OCI-LY7 (cell line): ENCODE measurements at regions not wholly inside any gene's neighbourhood (a gene's known extent, or its start where the extent isn't known, plus 50 kb on each side); places are given as distances from the start of the nearest gene placed in this dataset.

Source experiments
- BruUV-seq: library from RNA; stranded (reverse); fragments of 400-500 nt; replicated peaks from 2 replicates; lab custom pipeline; 2021; lab: Mats Ljungman, UMichigan
- CTCF ChIA-PET: fragments of 300-600 bp; sonication (Branson Sonifier 250); formaldehyde crosslinking; loops from one replicate; lab custom pipeline; 2022; ENCODE audit warnings: antibody characterized with exemption; ENCODE audit not compliant: unreplicated experiment; lab: Charles Lee
- POLR2A ChIA-PET: fragments of 300-600 bp; sonication (Branson Sonifier 250); formaldehyde crosslinking; loops from one replicate; lab custom pipeline; 2022; ENCODE audit warnings: antibody characterized with exemption; lab: Charles Lee
- DNase-seq: peaks from one replicate; pipeline ENCODE4 v3.0.0-alpha.2; 2015; ENCODE audit warnings: low spot score
- H2AFZ ChIP-seq: fragments of 200-600 bp; sonication (generic), shearing (Covaris generic); 2 replicates; pipeline ENCODE4 v1.6.1; 2014; ENCODE audit warnings: mild to moderate bottlenecking, antibody characterized with exemption, low read length, moderate library complexity
- H3K27ac ChIP-seq: fragments of 200-600 bp; sonication (generic); 2 replicates; pipeline ENCODE4 v1.5.1; 2014; ENCODE audit warnings: mixed run types, low read depth, mild to moderate bottlenecking, moderate library complexity, low read length, inconsistent platforms; ENCODE audit not compliant: poor library complexity, severe bottlenecking
- H3K36me3 ChIP-seq: fragments of 200-600 bp; sonication (generic); 2 replicates; pipeline ENCODE4 v1.6.1; 2014; ENCODE audit warnings: mild to moderate bottlenecking, antibody characterized with exemption, low read length, moderate library complexity, mixed read lengths; ENCODE audit not compliant: insufficient read depth
- H3K4me1 ChIP-seq: fragments of 200-600 bp; sonication (generic); 2 replicates; pipeline ENCODE4 v1.5.1; 2014; ENCODE audit warnings: mild to moderate bottlenecking, low read length; ENCODE audit not compliant: insufficient read depth, poor library complexity, severe bottlenecking
- H3K4me2 ChIP-seq: fragments of 200-600 bp; sonication (generic); 2 replicates; pipeline ENCODE4 v1.6.1; 2014; ENCODE audit warnings: mild to moderate bottlenecking, low read length
- H3K4me3 ChIP-seq: fragments of 200-600 bp; sonication (generic); 2 replicates; pipeline ENCODE4 v1.5.1; 2014; ENCODE audit warnings: mild to moderate bottlenecking, low read depth, low read length; ENCODE audit not compliant: poor library complexity, severe bottlenecking
- H3K79me2 ChIP-seq: fragments of 200-600 bp; sonication (generic); 2 replicates; pipeline ENCODE4 v1.6.1; 2016; ENCODE audit warnings: low read depth, mild to moderate bottlenecking, low read length, moderate library complexity, mixed read lengths; ENCODE audit not compliant: insufficient read depth
- H3K9me2 ChIP-seq: fragments of 200-600 bp; sonication (generic); 2 replicates; pipeline ENCODE4 v1.6.1; 2016; ENCODE audit warnings: mild to moderate bottlenecking, low read length, mixed read lengths; ENCODE audit not compliant: insufficient read depth
- H3K9me3 ChIP-seq: fragments of 200-600 bp; sonication (generic); 2 replicates; pipeline ENCODE4 v1.6.1; 2014; ENCODE audit warnings: mild to moderate bottlenecking, mixed run types, low read length, mixed read lengths
- H4K20me1 ChIP-seq: fragments of 200-600 bp; sonication (generic); 2 replicates; pipeline ENCODE4 v1.6.1; 2014; ENCODE audit warnings: mild to moderate bottlenecking, antibody characterized with exemption, low read length, moderate library complexity, mixed read lengths; ENCODE audit not compliant: insufficient read depth
- EZH2phosphoT487 ChIP-seq: fragments of 200-600 bp; sonication (generic); IDR thresholded peaks from 2 replicates; pipeline ENCODE4 v1.6.1; 2018; ENCODE audit warnings: low read depth, borderline replicate concordance, mild to moderate bottlenecking, mixed run types, antibody characterized with exemption, low read length, moderate library complexity, mixed read lengths
- intact Hi-C: fragments of 100-400 bp; cut with micrococcal nuclease; formaldehyde crosslinking; loops from one replicate; pipeline ENCODE4 v1.10.0; 2022; ENCODE audit not compliant: unreplicated experiment
- TF ChIP-seq, protein P1 (sequence below): fragments of 200-600 bp; sonication (generic); conservative IDR thresholded peaks from 2 replicates; pipeline ENCODE4 v1.5.1; 2014; ENCODE audit warnings: mild to moderate bottlenecking, antibody characterized with exemption, low read length, moderate library complexity, mixed read lengths

DNA sequence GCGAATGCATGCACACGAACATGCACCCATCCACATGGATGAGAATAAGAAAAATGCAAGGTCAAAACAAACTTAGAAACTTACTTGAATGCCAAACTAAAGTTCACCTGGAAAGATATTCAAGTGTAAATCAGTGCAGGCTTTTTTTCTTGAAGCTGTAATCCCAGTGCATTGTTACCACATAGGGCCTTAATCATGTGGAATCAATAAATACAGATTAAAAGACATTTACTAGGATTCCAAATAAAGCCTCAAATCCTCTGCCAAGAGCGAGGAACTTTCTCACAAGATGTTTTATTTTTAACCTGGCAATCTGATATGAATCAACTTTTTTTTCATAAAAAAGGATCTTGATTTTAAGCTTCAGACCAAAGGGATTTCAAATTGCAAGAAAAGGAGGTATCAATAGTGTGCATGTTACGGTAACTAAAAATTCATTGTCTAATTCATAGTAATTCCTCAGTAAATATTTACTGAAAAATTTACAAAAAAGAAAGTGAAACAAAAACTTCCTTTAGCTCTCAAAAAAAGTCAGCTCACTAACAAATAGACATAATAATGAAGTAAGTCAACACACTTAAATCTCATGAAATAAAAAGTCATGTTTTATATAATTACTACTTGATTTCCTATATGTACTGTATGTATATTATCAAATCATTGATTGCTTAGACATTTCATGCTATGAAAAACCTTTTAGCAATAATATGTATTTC is 978.6 kb downstream of the PLOD2 start:
- DNase-seq: no peak
- ChIA-PET CTCF (no interaction called here), POLR2A (no interaction called here)
- no peaks in the 10 kb centered on the region for H3K36me3 ChIP-seq
- intact Hi-C loops: no loop called here
- no peaks in the 10 kb centered on the region for H4K20me1 ChIP-seq
- H3K27ac ChIP-seq: no peak overlapping the region
- no peaks in the 10 kb centered on the region for H3K9me3 ChIP-seq
- no peak overlapping the region for H3K4me3 ChIP-seq
- no peak for TF ChIP-seq EZH2phosphoT487
- TF ChIP-seq, protein P1, sequence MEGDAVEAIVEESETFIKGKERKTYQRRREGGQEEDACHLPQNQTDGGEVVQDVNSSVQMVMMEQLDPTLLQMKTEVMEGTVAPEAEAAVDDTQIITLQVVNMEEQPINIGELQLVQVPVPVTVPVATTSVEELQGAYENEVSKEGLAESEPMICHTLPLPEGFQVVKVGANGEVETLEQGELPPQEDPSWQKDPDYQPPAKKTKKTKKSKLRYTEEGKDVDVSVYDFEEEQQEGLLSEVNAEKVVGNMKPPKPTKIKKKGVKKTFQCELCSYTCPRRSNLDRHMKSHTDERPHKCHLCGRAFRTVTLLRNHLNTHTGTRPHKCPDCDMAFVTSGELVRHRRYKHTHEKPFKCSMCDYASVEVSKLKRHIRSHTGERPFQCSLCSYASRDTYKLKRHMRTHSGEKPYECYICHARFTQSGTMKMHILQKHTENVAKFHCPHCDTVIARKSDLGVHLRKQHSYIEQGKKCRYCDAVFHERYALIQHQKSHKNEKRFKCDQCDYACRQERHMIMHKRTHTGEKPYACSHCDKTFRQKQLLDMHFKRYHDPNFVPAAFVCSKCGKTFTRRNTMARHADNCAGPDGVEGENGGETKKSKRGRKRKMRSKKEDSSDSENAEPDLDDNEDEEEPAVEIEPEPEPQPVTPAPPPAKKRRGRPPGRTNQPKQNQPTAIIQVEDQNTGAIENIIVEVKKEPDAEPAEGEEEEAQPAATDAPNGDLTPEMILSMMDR: no peak
- no peaks in the 10 kb centered on the region for H3K79me2 ChIP-seq
- no TSS peak for BruUV-seq
- H3K4me2 ChIP-seq: no peak overlapping the region
- no peak overlapping the region for H2AFZ ChIP-seq
- no peaks in the 10 kb centered on the region for H3K4me1 ChIP-seq
- no peaks in the 10 kb centered on the region for H3K9me2 ChIP-seq

DNA sequence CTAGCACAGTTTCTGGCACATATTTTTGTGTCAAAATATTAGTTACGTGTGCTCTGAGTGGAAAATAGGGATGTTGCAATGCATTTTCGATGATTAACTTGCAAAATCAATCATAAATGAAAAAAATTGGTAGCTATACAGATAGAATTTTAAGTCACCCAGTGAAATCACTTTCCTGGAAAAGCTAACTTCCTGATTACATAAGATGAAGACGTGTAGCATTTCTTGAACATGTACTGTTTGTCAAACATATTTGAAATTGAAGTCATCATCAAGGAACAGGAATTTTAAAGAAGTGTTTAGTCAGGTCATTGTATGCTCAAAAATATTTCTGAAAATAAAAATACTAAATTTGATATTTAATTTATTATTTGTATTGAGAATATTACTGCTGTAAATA is 977.7 kb downstream of the PLOD2 start:
- Histone ChIP-seq H3K9me2 (no peaks in the 10 kb centered on the region), H2AFZ (no peak overlapping the region), H3K27ac (no peak overlapping the region), H3K9me3 (no peaks in the 10 kb centered on the region), H3K36me3 (no peaks in the 10 kb centered on the region), H3K79me2 (no peaks in the 10 kb centered on the region), H3K4me2 (no peak overlapping the region), H3K4me1 (no peaks in the 10 kb centered on the region), H4K20me1 (no peaks in the 10 kb centered on the region), H3K4me3 (no peak overlapping the region)
- BruUV-seq: no TSS peak
- ChIA-PET POLR2A (interaction anchor here (0.6 kb wide), 1 partner anchor 951 kb away, joined by 3 read pairs; no protein-coding TSS in a partner anchor), CTCF (no interaction called here)
- DNase-seq: no peak
- intact Hi-C loops: no loop called here
- no peak for TF ChIP-seq EZH2phosphoT487
- TF ChIP-seq, protein P1: no peak

DNA sequence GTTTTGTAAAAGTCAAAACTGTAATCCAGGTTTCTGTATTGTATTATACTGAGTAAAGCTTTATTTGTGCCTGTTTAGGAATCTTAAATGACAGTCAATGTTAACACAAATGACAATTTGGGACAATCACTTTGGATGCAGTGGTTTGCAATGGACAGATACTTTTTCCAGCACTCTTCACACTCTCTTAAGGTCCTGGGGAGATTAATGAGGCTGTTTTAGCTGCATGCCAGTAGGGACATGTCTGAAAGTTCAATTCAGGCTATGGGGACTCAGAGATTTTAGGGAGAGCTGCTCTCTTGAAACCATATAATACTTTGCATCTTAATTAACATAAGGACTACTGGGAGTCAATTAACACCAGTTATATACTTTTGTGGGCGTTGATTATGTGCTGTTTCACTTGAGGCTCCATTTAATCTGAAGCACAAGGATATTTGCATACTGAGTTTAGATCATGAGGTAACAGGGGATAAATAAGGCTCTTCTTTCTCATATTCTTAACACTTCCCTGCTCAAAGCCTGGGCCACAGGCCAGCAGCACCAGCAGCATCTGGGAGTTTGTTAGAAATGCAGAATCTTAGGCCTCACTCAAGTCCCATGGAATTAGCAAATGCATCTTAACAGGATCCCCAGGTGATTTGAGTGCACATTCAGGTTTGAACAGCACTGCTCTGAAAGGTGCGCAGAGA is 972.8 kb downstream of the PLOD2 start:
- no peaks in the 10 kb centered on the region for H4K20me1 ChIP-seq
- no peak for DNase-seq
- H3K9me3 ChIP-seq: no peaks in the 10 kb centered on the region
- H3K27ac ChIP-seq: no peak overlapping the region
- no peaks in the 10 kb centered on the region for H3K4me1 ChIP-seq
- H3K9me2 ChIP-seq: no peaks in the 10 kb centered on the region
- no peak overlapping the region for H3K4me3 ChIP-seq
- CTCF ChIA-PET: no interaction called here
- H2AFZ ChIP-seq: no peak overlapping the region
- BruUV-seq: no TSS peak
- no peaks in the 10 kb centered on the region for H3K79me2 ChIP-seq
- TF ChIP-seq EZH2phosphoT487: no peak
- TF ChIP-seq, protein P1: no peak
- POLR2A ChIA-PET: interaction anchor here (0.7 kb wide), 1 partner anchor 799 kb away, joined by 3 read pairs; no protein-coding TSS in a partner anchor
- no peaks in the 10 kb centered on the region for H3K36me3 ChIP-seq
- intact Hi-C loops: no loop called here
- H3K4me2 ChIP-seq: no peak overlapping the region
